Gastroesophageal sphincter (tissue), 4 donors: ENCODE measurements at regions not wholly inside any gene's neighbourhood (a gene's known extent, or its start where the extent isn't known, plus 50 kb on each side); places are given as distances from the start of the nearest gene placed in this dataset.
"Not testable (repeated sequence)": the region's sequence is repeated elsewhere in the genome, so short reads cannot be mapped to it uniquely, and the experiment has no call there.

Experiments used
- ATAC-seq: fragments of 150-250 bp; one replicate; pipeline ENCODE4 v1.9.1; 2016; ENCODE audit warnings: mild to moderate bottlenecking, moderate library complexity
- H3K27ac ChIP-seq, 4 donors: fragments of 200-600 bp; sonication (generic) in 3 of 4; 1 replicate in 3 of 4; 2 replicates in 1 of 4; pipeline ENCODE4 v1.5.1; 2016 to 2019
- H3K27me3 ChIP-seq: fragments of 200-600 bp; sonication (generic); one replicate; pipeline ENCODE4 v1.5.1; 2019
- H3K36me3 ChIP-seq, 2 donors: fragments of 200-600 bp; sonication (generic); one replicate each; pipeline ENCODE4 v1.5.1; 2019; ENCODE audit warnings: control low read depth in 1 of 2
- H3K4me1 ChIP-seq, 3 donors: fragments of 200-600 bp; sonication (generic); 1 replicate in 2 of 3; 2 replicates in 1 of 3; pipeline ENCODE4 v1.5.1; 2016 to 2019; ENCODE audit warnings: control low read depth in 2 of 3
- H3K4me3 ChIP-seq, 2 donors: fragments of 200-600 bp; sonication (generic); one replicate each; pipeline ENCODE4 v1.5.1; 2019; ENCODE audit warnings: mild to moderate bottlenecking in 1 of 2, moderate library complexity in 1 of 2
- H3K9me3 ChIP-seq, 3 donors: fragments of 200-600 bp; sonication (generic); one replicate each; pipeline ENCODE4 v1.5.1; 2017 to 2019; ENCODE audit warnings: control low read depth in 2 of 3
- CTCF ChIP-seq, 4 experiments: fragments of 200-600 bp in 2 of 4; fragments of 450-650 bp in 2 of 4; sonication (generic) in 1 of 4; IDR thresholded peaks; one replicate each; pipeline ENCODE4 v1.5.1; 2017 to 2019; ENCODE audit warnings: antibody characterized with exemption in 4 of 4, mild to moderate bottlenecking in 2 of 4, moderate library complexity in 2 of 4
- EP300 ChIP-seq: sonication (generic); formaldehyde crosslinking; IDR thresholded peaks from one replicate; pipeline ENCODE4 v1.6.1; 2017; ENCODE audit warnings: antibody characterized with exemption, mild to moderate bottlenecking
- POLR2A ChIP-seq, 2 donors: fragments of 450-650 bp; IDR thresholded peaks; one replicate each; pipeline ENCODE4 v1.6.1; 2017; ENCODE audit warnings: antibody characterized with exemption in 2 of 2, mild to moderate bottlenecking in 2 of 2, moderate library complexity in 1 of 2
- POLR2AphosphoS5 ChIP-seq: sonication (generic); formaldehyde crosslinking; IDR thresholded peaks from one replicate; pipeline ENCODE4 v1.6.1; 2017; ENCODE audit warnings: antibody characterized with exemption
- WGBS, 2 donors: methylation state at CpG; one replicate each; pipeline ENCODE4 v1.1.5; 2018; ENCODE audit warnings: low coverage in 1 of 2; 5-methylcytosine and 5-hydroxymethylcytosine counted together

DNA sequence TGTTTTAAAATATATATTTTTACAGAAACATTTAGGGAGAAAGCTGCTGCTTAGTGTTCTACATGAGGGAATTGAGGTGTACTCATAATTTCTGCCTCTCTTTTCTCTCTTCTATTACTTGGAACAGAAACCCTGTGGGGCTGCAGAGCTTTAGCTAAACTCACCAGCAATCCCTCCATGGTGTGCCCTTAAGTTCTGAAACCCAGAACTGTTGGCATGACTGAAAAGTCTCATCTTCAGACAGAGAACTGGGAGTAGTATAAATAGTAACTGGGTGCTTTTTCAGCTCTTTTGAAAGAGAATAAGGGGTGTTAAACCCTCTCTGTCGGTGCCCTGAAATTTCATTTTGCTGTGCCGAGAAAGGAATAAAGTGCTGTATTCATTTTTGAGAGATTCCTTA is 294.9 kb upstream of the BOD1L1 start:
- Histone ChIP-seq H3K9me3 (no peaks in the 10 kb centered on the region), H3K4me3 (no peak overlapping the region), H3K27me3 (no peaks in the 10 kb centered on the region), H3K27ac (no peak overlapping the region), H3K4me1 (no peaks in the 10 kb centered on the region), H3K36me3 (no peaks in the 10 kb centered on the region)
- 79% methylated on average over 2 of the region's 2 CpGs; no CpG with 5 or more reads in 1 of the 2 donors for WGBS, 2 donors
- no peak for ATAC-seq
- TF ChIP-seq EP300 = no peak
- TF ChIP-seq POLR2A (IDR thresholded peaks at IDR 0.05) = no peak
- no peak for TF ChIP-seq POLR2AphosphoS5
- TF ChIP-seq CTCF (IDR thresholded peaks at IDR 0.05) = no peak

DNA sequence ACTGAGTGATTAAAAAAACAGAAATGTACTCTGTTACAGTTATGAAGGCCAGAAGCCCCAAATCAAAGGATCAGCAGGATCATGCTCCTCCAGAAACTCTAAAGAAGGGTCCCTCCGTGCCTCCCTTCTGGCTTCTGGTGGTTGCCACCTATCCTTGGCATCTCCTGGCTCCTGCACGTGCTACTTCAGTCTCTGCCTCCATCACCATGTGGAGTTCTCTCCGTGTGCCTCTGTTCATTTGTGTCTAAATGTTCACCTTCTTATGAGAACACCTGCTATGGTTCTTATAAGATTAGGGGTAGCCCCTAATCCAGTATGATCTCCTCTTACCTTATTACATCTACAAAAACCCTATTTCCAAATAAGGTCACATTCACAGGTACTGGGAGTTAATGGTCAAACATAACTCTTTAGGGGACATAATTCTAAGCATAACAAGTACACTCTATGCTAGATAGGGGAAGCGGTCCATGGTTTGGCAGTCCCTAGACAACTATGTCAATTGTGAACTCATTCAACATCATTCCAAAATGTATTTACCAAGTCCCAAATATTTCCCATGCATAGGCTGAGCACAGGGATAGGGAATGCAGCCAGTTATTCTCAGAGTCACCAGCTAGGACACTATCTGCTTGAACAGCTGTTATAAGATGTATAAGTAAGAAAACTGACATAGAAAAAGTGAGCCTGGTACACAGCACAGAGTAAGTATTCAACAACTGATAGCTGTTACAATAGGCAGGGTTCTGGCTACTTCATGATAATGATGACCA is 295.5 kb upstream of the BOD1L1 start:
- Histone ChIP-seq H3K9me3 (no peaks in the 10 kb centered on the region), H3K4me3 (no peak overlapping the region), H3K27ac (no peak overlapping the region), H3K27me3 (no peaks in the 10 kb centered on the region), H3K36me3 (no peaks in the 10 kb centered on the region), H3K4me1 (no peaks in the 10 kb centered on the region)
- 40 to 44% methylated on average over 4 of the region's 4 CpGs for whole genome bisulfite sequencing, 2 donors
- no peak for ATAC-seq
- TF ChIP-seq POLR2A (IDR thresholded peaks at IDR 0.05) (no peak), CTCF (IDR thresholded peaks at IDR 0.05) (no peak), POLR2AphosphoS5 (no peak), EP300 (no peak)

DNA sequence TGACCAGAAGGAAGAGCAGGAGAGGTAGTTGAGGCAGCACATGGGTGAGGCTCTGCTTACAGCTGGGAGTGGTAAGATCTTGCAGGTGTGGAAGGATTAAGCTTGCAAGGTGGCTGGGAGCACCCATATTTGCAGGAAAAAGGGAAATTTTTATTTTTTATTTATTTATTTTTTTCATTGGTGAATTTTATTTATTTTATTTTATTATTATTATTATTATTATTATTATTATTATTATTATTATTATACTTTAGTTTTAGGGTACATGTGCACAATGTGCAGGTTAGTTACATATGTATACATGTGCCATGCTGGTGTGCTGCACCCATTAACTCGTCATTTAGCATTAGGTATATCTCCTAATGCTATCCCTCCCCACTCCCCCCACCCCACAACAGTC is 297.4 kb upstream of the BOD1L1 start:
- H3K4me1 ChIP-seq, H3K4me3 ChIP-seq, H3K27me3 ChIP-seq, H3K27ac ChIP-seq, ATAC-seq, H3K9me3 ChIP-seq, H3K36me3 ChIP-seq: not testable (repeated sequence)
- 71% methylated on average over 1 of the region's 1 CpG; no CpG with 5 or more reads in 1 of the 2 donors for WGBS, 2 donors

GRCh38 chr4:13928214-13928613 is 300.7 kb upstream of the BOD1L1 start:
- Histone ChIP-seq H3K27ac (no peak overlapping the region), H3K27me3 (no peaks in the 10 kb centered on the region), H3K4me1 (no peaks in the 10 kb centered on the region), H3K4me3 (no peak overlapping the region), H3K9me3 (no peaks in the 10 kb centered on the region), H3K36me3 (no peaks in the 10 kb centered on the region)
- ATAC-seq = no peak
- TF ChIP-seq EP300 (no peak), CTCF (IDR thresholded peaks at IDR 0.05) (no peak), POLR2A (IDR thresholded peaks at IDR 0.05) (no peak), POLR2AphosphoS5 (no peak)
- WGBS, 2 donors = 69 to 78% methylated on average over 5 to 7 of the region's 7 CpGs

DNA sequence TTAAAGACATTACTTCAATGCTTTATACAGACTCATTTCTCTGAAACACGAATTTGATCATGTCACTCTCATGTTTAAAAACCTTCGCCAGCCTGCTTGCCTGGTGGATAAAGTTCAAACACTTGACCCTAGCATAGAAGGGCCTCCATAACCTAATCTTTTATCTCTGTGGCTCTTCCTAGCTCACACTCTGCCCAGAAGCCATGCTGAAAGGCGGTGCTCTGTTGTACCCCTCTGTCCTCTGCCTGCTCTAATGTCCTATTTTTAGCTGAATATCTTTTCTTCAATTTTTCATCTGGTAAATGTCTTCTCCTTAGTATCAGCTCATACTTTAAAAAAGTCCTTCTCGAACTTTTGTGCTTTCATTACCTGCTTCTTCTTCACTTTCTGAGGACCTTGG is 302.6 kb upstream of the BOD1L1 start:
- TF ChIP-seq CTCF (IDR thresholded peaks at IDR 0.05) = no peak
- TF ChIP-seq EP300 = no peak
- TF ChIP-seq POLR2AphosphoS5 = no peak
- no peak for TF ChIP-seq POLR2A (IDR thresholded peaks at IDR 0.05)
- H3K4me3 ChIP-seq = no peak overlapping the region
- H3K27ac ChIP-seq = no peak overlapping the region
- H3K36me3 ChIP-seq = no peaks in the 10 kb centered on the region
- H3K4me1 ChIP-seq = no peaks in the 10 kb centered on the region
- H3K9me3 ChIP-seq = no peaks in the 10 kb centered on the region
- no peak for ATAC-seq
- WGBS, 2 donors = 53 to 91% methylated on average over 3 to 4 of the region's 4 CpGs
- no peaks in the 10 kb centered on the region for H3K27me3 ChIP-seq
